ENCODE measurements at regions not wholly inside any gene's neighbourhood (a gene's known extent, or its start where the extent isn't known, plus 50 kb on each side); places are given as distances from the start of the nearest gene placed in this dataset.

DNA sequence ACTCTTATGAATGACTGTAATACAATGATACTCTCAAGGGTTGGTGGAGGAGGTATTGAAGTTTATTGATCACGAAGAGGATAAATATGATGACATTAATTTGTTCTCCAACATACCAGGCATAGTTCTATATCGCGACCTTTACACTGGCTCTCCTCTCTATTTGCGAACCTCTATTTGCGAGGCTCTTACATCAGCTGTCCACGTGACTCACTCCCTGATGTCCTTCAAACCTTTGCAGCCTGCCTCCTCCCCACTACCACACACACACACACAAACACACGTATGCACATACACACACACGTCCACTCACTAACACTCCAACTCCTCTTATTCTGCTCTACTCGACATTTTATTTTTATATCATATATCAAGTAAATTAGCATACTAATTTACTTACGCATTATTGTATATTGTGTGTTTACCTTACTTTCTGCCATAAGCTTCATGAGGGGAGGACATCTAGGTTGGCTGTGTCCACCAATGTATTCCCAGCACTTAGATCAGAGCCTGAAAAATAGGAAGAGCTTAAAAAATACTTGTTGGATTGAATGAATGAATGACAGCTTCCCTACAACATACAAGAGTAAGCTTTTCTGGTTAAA, 53.3 kb upstream of the TNFRSF21 start (continued):
- TF ChIP-seq, protein P1, sequence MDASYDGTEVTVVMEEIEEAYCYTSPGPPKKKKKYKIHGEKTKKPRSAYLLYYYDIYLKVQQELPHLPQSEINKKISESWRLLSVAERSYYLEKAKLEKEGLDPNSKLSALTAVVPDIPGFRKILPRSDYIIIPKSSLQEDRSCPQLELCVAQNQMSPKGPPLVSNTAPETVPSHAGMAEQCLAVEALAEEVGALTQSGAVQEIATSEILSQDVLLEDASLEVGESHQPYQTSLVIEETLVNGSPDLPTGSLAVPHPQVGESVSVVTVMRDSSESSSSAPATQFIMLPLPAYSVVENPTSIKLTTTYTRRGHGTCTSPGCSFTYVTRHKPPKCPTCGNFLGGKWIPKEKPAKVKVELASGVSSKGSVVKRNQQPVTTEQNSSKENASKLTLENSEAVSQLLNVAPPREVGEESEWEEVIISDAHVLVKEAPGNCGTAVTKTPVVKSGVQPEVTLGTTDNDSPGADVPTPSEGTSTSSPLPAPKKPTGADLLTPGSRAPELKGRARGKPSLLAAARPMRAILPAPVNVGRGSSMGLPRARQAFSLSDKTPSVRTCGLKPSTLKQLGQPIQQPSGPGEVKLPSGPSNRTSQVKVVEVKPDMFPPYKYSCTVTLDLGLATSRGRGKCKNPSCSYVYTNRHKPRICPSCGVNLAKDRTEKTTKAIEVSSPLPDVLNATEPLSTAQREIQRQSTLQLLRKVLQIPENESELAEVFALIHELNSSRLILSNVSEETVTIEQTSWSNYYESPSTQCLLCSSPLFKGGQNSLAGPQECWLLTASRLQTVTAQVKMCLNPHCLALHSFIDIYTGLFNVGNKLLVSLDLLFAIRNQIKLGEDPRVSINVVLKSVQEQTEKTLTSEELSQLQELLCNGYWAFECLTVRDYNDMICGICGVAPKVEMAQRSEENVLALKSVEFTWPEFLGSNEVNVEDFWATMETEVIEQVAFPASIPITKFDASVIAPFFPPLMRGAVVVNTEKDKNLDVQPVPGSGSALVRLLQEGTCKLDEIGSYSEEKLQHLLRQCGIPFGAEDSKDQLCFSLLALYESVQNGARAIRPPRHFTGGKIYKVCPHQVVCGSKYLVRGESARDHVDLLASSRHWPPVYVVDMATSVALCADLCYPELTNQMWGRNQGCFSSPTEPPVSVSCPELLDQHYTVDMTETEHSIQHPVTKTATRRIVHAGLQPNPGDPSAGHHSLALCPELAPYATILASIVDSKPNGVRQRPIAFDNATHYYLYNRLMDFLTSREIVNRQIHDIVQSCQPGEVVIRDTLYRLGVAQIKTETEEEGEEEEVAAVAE (CRISPR knock-in tag; IDR thresholded peaks at IDR 0.05; ENCODE audit: borderline replicate concordance), result 0 out of 2 replicates have a peak, but pooled peaks have one; percentile 41
- TF ChIP-seq ZNF761 (CRISPR knock-in tag; conservative IDR thresholded peaks at IDR 0.05), result peak; percentile 57; the same call in 1 of the 2 replicates
- TF ChIP-seq ZNF674 (CRISPR knock-in tag; IDR thresholded peaks at IDR 0.05; ENCODE audit: low read depth), result no peak
- TF ChIP-seq HOXD1 (CRISPR knock-in tag; IDR thresholded peaks at IDR 0.05), result no peak
- TF ChIP-seq, protein P2, sequence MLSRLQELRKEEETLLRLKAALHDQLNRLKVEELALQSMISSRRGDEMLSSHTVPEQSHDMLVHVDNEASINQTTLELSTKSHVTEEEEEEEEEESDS (CRISPR knock-in tag; IDR thresholded peaks at IDR 0.05; ENCODE audit: borderline replicate concordance), result no peak
- TF ChIP-seq NR2F1 (CRISPR knock-in tag; IDR thresholded peaks at IDR 0.05), result peak in 1 of 2 experiments; percentile 31; a peak in 2 of 4 replicates
- no peak for TF ChIP-seq HNRNPL (IDR thresholded peaks at IDR 0.05; ENCODE audit: low read depth, low read length)
- no peak for TF ChIP-seq MXI1 (IDR thresholded peaks at IDR 0.05; ENCODE audit: borderline replicate concordance, low read depth, low read length)
- peak; percentile 99 for TF ChIP-seq TEAD3 (CRISPR knock-in tag; optimal IDR thresholded peaks at IDR 0.05; ENCODE audit: borderline replicate concordance)
- peak; percentile 23; the same call in 1 of the 2 replicates for TF ChIP-seq TBX3 (IDR thresholded peaks at IDR 0.05; ENCODE audit: borderline replicate concordance)
- TF ChIP-seq, protein P3, sequence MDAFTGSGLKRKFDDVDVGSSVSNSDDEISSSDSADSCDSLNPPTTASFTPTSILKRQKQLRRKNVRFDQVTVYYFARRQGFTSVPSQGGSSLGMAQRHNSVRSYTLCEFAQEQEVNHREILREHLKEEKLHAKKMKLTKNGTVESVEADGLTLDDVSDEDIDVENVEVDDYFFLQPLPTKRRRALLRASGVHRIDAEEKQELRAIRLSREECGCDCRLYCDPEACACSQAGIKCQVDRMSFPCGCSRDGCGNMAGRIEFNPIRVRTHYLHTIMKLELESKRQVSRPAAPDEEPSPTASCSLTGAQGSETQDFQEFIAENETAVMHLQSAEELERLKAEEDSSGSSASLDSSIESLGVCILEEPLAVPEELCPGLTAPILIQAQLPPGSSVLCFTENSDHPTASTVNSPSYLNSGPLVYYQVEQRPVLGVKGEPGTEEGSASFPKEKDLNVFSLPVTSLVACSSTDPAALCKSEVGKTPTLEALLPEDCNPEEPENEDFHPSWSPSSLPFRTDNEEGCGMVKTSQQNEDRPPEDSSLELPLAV (CRISPR knock-in tag; conservative IDR thresholded peaks at IDR 0.05; ENCODE audit: low read depth), result no peak
- TF ChIP-seq, protein P4, sequence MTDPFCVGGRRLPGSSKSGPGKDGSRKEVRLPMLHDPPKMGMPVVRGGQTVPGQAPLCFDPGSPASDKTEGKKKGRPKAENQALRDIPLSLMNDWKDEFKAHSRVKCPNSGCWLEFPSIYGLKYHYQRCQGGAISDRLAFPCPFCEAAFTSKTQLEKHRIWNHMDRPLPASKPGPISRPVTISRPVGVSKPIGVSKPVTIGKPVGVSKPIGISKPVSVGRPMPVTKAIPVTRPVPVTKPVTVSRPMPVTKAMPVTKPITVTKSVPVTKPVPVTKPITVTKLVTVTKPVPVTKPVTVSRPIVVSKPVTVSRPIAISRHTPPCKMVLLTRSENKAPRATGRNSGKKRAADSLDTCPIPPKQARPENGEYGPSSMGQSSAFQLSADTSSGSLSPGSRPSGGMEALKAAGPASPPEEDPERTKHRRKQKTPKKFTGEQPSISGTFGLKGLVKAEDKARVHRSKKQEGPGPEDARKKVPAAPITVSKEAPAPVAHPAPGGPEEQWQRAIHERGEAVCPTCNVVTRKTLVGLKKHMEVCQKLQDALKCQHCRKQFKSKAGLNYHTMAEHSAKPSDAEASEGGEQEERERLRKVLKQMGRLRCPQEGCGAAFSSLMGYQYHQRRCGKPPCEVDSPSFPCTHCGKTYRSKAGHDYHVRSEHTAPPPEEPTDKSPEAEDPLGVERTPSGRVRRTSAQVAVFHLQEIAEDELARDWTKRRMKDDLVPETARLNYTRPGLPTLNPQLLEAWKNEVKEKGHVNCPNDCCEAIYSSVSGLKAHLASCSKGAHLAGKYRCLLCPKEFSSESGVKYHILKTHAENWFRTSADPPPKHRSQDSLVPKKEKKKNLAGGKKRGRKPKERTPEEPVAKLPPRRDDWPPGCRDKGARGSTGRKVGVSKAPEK (CRISPR knock-in tag; IDR thresholded peaks at IDR 0.05; ENCODE audit: borderline replicate concordance), result no peak
- no peak for TF ChIP-seq ZNF431 (CRISPR knock-in tag; IDR thresholded peaks at IDR 0.05; ENCODE audit: borderline replicate concordance, low read depth)
- TF ChIP-seq KLF13 (CRISPR knock-in tag; IDR thresholded peaks at IDR 0.05), result no peak
- TF ChIP-seq ZNF329 (CRISPR knock-in tag; IDR thresholded peaks at IDR 0.05; ENCODE audit: low read depth), result no peak
- no peak for TF ChIP-seq ZNF790 (CRISPR knock-in tag; IDR thresholded peaks at IDR 0.05; ENCODE audit: borderline replicate concordance)
- no peak for TF ChIP-seq WIZ (CRISPR knock-in tag; IDR thresholded peaks at IDR 0.05)
- TF ChIP-seq ZNF577 (CRISPR knock-in tag; IDR thresholded peaks at IDR 0.05; ENCODE audit: borderline replicate concordance, low read depth), result no peak
- TF ChIP-seq, protein P5, sequence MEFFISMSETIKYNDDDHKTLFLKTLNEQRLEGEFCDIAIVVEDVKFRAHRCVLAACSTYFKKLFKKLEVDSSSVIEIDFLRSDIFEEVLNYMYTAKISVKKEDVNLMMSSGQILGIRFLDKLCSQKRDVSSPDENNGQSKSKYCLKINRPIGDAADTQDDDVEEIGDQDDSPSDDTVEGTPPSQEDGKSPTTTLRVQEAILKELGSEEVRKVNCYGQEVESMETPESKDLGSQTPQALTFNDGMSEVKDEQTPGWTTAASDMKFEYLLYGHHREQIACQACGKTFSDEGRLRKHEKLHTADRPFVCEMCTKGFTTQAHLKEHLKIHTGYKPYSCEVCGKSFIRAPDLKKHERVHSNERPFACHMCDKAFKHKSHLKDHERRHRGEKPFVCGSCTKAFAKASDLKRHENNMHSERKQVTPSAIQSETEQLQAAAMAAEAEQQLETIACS (CRISPR knock-in tag; IDR thresholded peaks at IDR 0.05), result no peak
- 0 out of 2 replicates have a peak, but pooled peaks have one; percentile 17 for TF ChIP-seq CBFB (CRISPR knock-in tag; IDR thresholded peaks at IDR 0.05)

Data from HepG2 (cell line).